ENCODE measurements at regions not wholly inside any gene's neighbourhood (a gene's known extent, or its start where the extent isn't known, plus 50 kb on each side); places are given as distances from the start of the nearest gene placed in this dataset.

- ChIA-PET CTCF (no interaction called here), POLR2A (no interaction called here)
- no peaks in the 10 kb centered on the region for H3K4me1 ChIP-seq (ENCODE audit: control insufficient read depth, insufficient read depth, low read length)
- no peaks in the 10 kb centered on the region for H3K36me3 ChIP-seq (ENCODE audit: control insufficient read depth in 2 of 2, insufficient read depth in 1 of 2, low read length in 2 of 2)
- no peak overlapping the region for H3K27ac ChIP-seq (ENCODE audit: extremely low read depth, low read depth, low read length)
- TF ChIP-seq ZNF510 (tag by site-specific recombination; IDR thresholded peaks at IDR 0.05; ENCODE audit: insufficient replicate concordance), result no peak
- no peak for TF ChIP-seq ZNF423 (tag by site-specific recombination; IDR thresholded peaks at IDR 0.05)
- no peak for TF ChIP-seq ZNF660 (tag by site-specific recombination; IDR thresholded peaks at IDR 0.05)
- no peak for TF ChIP-seq ZNF785 (tag by site-specific recombination; IDR thresholded peaks at IDR 0.05)
- TF ChIP-seq ZNF138 (tag by site-specific recombination; IDR thresholded peaks at IDR 0.05; ENCODE audit: borderline replicate concordance), result no peak
- TF ChIP-seq ZNF221 (tag by site-specific recombination; IDR thresholded peaks at IDR 0.05; ENCODE audit: borderline replicate concordance), result no peak
- no peak for TF ChIP-seq KLF8 (tag by site-specific recombination; IDR thresholded peaks at IDR 0.05)
- TF ChIP-seq ZNF792 (tag by site-specific recombination; IDR thresholded peaks at IDR 0.05), result no peak
- no peak for TF ChIP-seq KLF9 (tag by site-specific recombination; IDR thresholded peaks at IDR 0.05; ENCODE audit: low read depth)
- TF ChIP-seq ZNF292 (tag by site-specific recombination; IDR thresholded peaks at IDR 0.05; ENCODE audit: borderline replicate concordance, low read depth), result no peak
- TF ChIP-seq ZNF48 (tag by site-specific recombination; IDR thresholded peaks at IDR 0.05), result no peak
- no peak for TF ChIP-seq ZNF701 (tag by site-specific recombination; IDR thresholded peaks at IDR 0.05)
- TF ChIP-seq KLF10 (tag by site-specific recombination; IDR thresholded peaks at IDR 0.05), result no peak
- no peak for TF ChIP-seq TCF7L2 (IDR thresholded peaks at IDR 0.05; ENCODE audit: borderline replicate concordance, low read depth, low read length)
- no peak overlapping the region for H3K4me3 ChIP-seq (ENCODE audit: low read depth, low read length)
- no peaks in the 10 kb centered on the region for H3K9me3 ChIP-seq (ENCODE audit: control insufficient read depth, insufficient read depth, low read depth, low read length)
These were observed 379.0 kb upstream of the TCF4 start for GRCh38 chr18:55967019-55967418.

- Histone ChIP-seq H3K4me1 (ENCODE audit: control insufficient read depth, insufficient read depth, low read length) (no peaks in the 10 kb centered on the region), H3K9me3 (ENCODE audit: control insufficient read depth, insufficient read depth, low read depth, low read length) (no peaks in the 10 kb centered on the region), H3K27ac (ENCODE audit: extremely low read depth, low read depth, low read length) (no peak overlapping the region), H3K4me3 (ENCODE audit: low read depth, low read length) (no peak overlapping the region), H3K36me3 (ENCODE audit: control insufficient read depth in 2 of 2, insufficient read depth in 1 of 2, low read length in 2 of 2) (no peaks in the 10 kb centered on the region)
- ChIA-PET CTCF (no interaction called here), POLR2A (no interaction called here)
- no peak for TF ChIP-seq ZNF23 (tag by site-specific recombination; IDR thresholded peaks at IDR 0.05; ENCODE audit: borderline replicate concordance)
- TF ChIP-seq TRIM28 (IDR thresholded peaks at IDR 0.05; ENCODE audit: borderline replicate concordance, low read length), result no peak
- no peak for TF ChIP-seq ATF2 (tag by site-specific recombination; IDR thresholded peaks at IDR 0.05; ENCODE audit: low read depth)
- no peak for TF ChIP-seq HOXA7 (CRISPR knock-in tag; IDR thresholded peaks at IDR 0.05; ENCODE audit: borderline replicate concordance)
- no peak for TF ChIP-seq ZNF132 (tag by site-specific recombination; IDR thresholded peaks at IDR 0.05; ENCODE audit: borderline replicate concordance)
- no peak for TF ChIP-seq ZNF777 (tag by site-specific recombination; IDR thresholded peaks at IDR 0.05; ENCODE audit: borderline replicate concordance)
- TF ChIP-seq PRDM2 (tag by site-specific recombination; IDR thresholded peaks at IDR 0.05; ENCODE audit: borderline replicate concordance), result no peak
- TF ChIP-seq ZNF2 (tag by site-specific recombination; IDR thresholded peaks at IDR 0.05), result no peak
- TF ChIP-seq ZNF510 (tag by site-specific recombination; IDR thresholded peaks at IDR 0.05; ENCODE audit: insufficient replicate concordance), result no peak
These were observed 376.2 kb upstream of the TCF4 start for GRCh38 chr18:55964171-55964570.
